ENCODE measurements at regions not wholly inside any gene's neighbourhood (a gene's known extent, or its start where the extent isn't known, plus 50 kb on each side); places are given as distances from the start of the nearest gene placed in this dataset.
A peak's percentile ranks its signal among the peaks of the same experiment; 100 is the strongest.
"Not testable (repeated sequence)": the region's sequence is repeated elsewhere in the genome, so short reads cannot be mapped to it uniquely, and the experiment has no call there.

DNA sequence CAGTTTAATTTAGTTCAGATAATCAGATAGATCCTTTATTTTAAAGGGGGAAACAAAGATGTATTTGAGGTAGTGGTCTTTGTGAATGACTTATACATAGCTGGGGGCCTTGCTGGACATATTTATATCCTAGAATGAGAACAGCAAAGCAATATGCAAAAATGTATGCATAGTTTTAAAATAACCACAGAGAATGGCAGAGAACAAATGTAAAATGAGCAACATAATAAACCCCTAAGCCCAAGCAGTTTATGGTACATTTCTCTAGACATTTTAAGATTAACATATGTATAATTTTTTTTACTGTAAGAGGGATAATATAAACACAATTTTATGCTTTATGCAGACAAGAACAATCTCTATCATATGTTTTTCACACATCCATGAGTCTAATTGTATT is 434.2 kb upstream of the SMIM31 start:
- no peak for DNase-seq

- no peak for DNase-seq
Measured at GRCh38 chr4:164320847-164321246, 433.1 kb upstream of the SMIM31 start.

DNA sequence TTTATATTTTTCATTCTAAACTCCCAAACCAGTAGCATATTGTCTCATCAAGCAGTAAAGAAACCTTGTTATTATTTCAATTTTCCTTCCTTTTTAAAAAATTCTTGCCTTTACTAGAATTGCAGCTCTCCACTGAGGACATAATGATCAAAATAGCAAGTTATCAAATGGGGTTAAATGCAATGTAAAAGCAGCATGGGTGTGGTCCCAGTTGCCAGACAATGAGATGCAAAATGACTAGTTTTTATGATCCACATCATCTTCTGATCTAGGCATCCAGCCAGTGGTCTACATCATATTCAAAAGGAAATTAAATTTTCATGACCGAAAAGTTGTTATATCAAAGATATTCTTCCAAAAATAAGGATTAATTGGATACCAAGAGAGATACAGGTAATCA is 427.9 kb upstream of the SMIM31 start:
- no peak for DNase-seq

DNA sequence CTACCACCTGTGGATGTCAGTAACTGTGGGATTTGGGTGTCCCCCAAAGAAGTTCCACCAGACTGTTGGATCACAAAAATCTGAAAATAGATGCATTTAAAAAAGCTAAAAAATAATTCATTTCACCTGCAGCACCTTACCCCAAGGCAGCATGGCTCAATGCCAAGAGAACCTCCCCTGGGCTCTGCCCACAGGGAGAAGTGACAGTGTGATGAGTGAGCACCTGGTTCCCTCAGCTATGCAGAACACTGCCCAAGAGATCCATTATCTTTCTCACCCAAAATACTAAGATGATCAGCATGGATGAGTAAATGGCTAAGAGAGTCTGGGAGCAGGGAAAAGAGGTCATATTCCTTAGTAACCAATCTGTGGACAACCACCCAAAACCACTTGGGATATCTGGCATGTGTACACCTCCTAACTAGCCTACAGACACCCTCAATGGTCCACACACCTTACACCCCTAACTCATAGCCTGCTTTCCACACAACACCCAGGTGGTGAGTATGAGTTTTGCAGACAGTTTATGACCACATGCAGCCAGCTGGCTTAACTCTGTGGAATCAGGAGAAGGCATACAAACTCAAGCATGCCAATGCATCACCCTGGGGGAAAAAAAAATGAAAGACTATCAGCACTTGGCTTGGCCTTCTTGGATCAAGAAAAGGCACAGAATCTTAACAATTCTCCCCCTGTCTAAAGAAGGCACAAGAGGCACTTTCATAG is 416.5 kb upstream of the SMIM31 start:
- no peak for DNase-seq

- no peak for DNase-seq
Measured at GRCh38 chr4:164343472-164343976, 410.4 kb upstream of the SMIM31 start.

DNA sequence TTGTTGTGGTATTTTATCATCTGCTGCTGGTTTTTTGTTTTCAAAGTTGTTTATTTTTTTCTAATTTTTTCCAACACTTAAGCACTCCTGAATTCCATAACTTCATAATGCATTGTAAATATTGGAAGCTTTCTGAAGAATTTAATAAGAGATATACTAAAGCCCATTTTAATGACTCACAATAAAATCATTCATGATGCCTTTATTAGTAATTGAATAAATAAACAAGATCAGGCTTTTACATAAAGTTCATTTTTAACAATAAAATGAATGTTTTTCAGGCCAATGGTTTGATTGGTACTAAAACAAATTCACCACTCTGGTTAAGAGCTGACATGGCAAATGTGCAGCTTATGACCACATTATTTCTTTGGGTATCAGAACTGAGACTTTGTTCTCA is 408.2 kb upstream of the SMIM31 start:
- DNase-seq, result no peak

DNA sequence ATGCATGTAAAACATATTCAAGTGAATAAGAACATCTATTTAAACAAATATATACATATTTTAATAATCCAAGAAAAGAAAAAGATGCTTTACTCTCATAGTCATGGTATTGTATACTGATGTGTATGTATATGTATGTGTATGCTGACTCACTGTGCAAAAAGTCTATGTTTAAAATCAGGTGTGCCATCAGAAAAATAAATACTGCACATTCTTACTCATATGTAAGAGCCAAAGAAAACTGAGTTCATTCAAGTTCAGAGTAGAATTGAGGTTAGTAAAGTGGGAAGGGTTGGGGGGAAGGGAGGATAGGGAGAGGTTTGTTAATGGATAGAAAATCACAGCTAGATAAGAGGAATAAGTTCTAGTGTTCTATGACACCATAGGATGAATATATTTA is 403.9 kb upstream of the SMIM31 start:
- DNase-seq, result no peak

DNA sequence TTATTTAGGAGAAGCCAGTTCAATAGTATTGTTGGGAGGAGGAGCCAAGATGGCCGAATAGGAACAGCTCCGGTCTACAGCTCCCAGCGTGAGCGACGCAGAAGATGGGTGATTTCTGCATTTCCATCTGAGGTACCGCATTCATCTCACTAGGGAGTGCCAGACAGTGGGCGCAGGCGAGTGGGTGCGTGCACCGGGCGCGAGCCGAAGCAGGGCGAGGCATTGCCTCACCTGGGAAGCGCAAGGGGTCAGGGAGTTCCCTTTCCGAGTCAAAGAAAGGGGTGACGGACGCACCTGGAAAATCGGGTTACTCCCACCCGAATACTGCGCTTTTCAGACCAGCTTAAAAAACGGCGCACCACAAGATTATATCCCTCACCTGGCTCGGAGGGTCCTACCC is 403.2 kb upstream of the SMIM31 start:
- DNase-seq, result not testable (repeated sequence)

GRCh38 chr4:164357957-164358356 is 396.0 kb upstream of the SMIM31 start:
- DNase-seq, result no peak

DNA sequence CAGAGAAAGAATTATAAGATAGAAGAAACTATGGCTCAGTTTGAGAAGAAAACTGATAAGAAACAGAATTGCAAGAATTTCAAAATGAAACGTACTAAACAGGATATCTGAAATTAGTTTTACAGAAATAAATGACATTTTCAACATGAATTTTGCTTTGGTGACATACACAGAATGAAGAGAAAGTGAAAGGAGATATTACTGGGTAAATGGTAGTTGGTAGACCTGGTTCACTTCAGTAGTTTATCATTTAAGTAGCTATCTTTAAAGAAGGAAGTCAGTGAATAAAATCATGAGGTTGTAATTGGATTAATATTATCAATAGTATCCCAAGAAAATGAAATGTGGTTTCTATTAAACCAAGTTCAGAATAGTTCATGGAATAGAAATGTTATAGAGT is 395.5 kb upstream of the SMIM31 start:
- DNase-seq, result no peak

DNA sequence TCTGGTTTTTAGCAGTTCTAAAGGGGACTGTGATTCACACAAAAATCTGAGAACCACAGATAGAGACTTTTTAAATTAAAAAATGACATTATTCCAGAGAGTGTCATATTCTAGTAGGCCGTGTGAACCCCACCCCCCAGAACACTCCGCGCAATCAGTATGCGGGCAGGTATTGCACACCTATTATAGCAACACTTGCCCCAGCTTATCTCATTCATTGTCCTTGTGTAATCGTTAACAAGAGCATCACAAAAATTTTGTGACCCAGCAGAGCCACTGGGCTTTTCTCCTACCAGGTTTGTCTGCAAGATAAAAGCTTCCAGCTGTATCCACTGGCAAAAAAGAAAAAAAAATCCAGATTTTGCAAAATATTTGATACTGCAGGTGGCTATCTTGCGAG is 394.1 kb upstream of the SMIM31 start:
- no peak for DNase-seq

DNA sequence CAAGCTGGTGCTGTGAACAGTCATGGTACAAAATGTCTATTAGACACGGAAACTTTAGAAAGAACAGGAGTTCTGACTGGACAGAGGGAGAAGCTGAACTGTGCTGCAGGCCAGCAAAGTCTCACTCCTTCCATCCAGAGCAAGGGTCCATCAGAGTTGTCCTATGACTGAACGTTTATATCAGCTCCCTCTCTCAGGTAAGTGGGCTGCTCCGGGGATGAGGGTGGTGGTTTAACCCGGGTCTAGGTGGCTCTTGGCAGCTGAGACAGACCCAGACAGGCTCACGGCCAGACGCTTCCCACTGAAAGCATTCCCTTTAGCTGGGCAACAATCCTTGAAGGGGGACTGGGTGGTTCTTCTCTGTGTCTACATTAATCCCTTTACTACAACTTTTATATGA is 385.0 kb upstream of the SMIM31 start:
- DNase-seq, result no peak

DNA sequence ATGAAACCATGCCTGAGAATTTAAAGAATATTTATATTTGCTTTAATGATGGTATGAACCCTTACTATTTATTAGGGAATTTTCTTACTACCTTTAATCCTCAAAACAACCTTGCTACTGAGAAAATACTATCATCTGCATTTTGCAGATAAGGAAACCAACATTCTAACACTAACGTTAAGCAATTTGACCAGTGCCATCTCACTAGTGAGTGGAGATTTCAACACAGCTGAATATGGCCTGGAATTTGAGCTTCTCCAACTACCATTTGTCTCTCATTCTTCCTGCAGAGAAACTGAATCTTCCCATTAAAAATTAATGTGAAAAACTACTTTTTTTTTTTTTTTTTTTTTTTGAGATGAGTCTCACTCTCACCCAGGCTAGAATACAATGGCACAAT is 380.9 kb upstream of the SMIM31 start:
- no peak for DNase-seq

DNA sequence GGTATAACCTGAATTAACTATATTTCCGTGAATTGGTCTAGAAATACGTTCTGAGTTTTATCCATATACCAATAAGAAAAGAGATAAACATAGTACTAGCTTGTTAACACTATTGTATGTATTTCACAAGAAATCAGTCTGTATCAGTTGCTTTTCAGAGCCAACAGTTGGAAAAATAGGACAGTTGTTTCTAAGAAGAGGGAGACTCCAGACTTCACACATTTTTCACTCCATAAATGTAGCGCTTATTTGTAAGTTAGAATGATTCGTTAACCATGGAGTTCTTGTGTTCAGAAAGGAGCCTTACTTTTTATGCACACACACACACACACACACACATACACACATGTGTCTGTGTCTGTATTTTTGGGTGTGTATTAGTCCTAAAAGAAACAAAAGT is 376.7 kb upstream of the SMIM31 start:
- no peak for DNase-seq

DNA sequence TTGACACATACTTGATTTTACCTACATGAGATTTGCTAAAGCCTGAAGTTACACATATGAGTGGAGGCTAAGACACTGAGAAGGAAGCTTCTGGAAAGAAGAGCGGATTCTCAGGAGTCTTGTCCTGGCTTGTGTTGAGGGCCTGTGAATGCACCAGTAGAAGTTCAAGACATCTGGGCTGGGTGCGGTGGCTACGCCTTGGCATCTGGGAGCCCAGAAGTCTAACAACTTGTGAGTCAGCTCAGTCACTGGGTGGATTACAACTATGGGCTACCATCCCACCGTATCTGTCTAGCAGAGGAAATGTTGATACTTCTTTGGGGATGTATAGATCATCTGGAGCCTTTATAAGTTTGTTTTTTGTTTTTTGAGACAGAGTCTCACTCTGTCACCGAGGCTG is 375.6 kb upstream of the SMIM31 start:
- DNase-seq, result no peak

DNA sequence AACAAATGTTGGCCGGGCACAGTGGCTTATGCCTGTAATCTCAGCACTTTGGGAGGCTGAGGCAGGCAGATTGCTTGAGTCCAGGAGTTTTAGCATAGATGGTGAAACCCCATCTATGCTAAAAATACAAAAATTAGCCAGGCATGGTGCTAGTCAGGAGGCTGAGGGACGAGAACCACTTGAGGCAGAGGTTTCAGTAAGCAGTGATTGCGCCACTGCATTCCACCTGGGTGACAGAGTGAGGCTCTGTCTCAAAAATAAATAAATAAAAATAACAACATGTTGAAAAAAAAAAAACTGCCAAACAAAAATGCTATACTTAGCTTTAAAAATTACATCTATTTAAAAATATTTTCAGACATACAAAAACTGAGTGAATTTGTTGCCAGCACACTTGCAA is 374.2 kb upstream of the SMIM31 start:
- no peak for DNase-seq

GRCh38 chr4:164381859-164382258 is 372.1 kb upstream of the SMIM31 start:
- DNase-seq, result no peak

GRCh38 chr4:164383058-164383357 is 370.9 kb upstream of the SMIM31 start:
- no peak for DNase-seq

- DNase-seq, result peak; percentile 46
Measured at GRCh38 chr4:164383358-164384220, 370.3 kb upstream of the SMIM31 start.

DNA sequence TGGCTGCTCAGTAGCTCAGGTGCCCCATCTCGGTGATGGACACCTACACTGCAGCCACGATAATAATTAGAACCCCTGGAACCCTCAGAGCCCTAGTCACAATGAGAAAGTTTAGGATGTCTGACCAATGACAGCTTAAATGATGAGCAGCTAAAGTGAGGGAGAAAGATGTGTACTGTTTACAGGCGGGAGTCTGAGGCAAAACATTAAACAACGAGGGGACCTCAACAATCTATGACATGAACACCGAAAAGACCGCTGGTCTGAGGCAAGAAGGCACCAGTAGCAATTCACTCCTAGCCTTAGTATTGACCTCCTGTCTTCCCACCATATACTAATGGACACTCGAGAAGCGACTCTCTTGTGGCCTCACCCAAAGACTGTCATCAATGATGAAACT is 369.5 kb upstream of the SMIM31 start:
- no peak for DNase-seq

DNA sequence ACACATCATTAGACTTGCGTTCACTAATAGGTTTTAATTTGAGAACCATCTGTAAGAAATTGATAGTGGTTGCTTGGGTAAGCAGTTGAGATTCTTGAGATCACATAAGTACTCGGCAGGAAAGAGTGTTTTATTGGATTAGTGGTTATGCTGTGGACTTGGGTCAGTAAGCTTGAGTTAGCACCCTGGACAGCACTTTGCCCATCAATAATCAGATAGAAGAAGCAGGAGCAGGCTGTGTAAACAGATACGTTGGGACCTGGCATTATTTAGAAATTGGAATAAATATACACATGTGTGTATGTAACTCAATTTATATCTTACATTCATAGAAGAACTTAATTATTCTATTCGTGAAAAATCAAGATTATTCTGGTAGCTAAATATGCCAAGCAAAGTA is 357.5 kb upstream of the SMIM31 start:
- DNase-seq, result peak; percentile 5

DNA sequence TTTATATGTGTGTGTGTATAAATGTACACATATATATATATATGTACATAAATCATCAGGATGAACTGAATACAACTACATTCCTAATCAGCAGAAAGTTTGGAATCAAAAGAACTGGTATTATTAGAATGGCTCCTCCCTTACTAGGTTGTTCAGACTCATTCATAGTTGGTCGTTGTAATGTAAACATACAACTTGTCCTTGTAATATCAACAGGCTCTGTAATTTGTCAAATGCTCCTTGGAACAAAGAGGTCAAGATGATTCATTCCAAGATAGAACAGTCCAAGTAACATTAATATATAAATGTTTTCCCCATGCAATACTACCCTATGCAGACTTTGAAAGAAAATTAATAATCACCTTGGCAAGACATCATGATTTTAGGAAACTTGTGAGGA is 351.4 kb upstream of the SMIM31 start:
- DNase-seq, result no peak

GRCh38 chr4:164405774-164406173 is 348.2 kb upstream of the SMIM31 start:
- no peak for DNase-seq

- DNase-seq, result no peak
Measured at GRCh38 chr4:164408831-164409230, 345.1 kb upstream of the SMIM31 start.
